Mammary epithelial cell (primary cell): ENCODE measurements at regions not wholly inside any gene's neighbourhood (a gene's known extent, or its start where the extent isn't known, plus 50 kb on each side); places are given as distances from the start of the nearest gene placed in this dataset.
"Not testable (repeated sequence)": the region's sequence is repeated elsewhere in the genome, so short reads cannot be mapped to it uniquely, and the experiment has no call there.

ENCODE experiments used
- CTCF ChIP-seq, 2 donors: IDR thresholded peaks in 1 of 2; conservative IDR thresholded peaks in 1 of 2; 2 replicates each; pipeline ENCODE4 v1.5.1; 2011 to 2012; ENCODE audit warnings: inconsistent platforms in 2 of 2, low read length in 2 of 2, mild to moderate bottlenecking in 2 of 2, control low read depth in 1 of 2, low read depth in 1 of 2; ENCODE audit not compliant: insufficient read depth in 1 of 2; ENCODE audit errors: extremely low read depth in 1 of 2
- EZH2 ChIP-seq: IDR thresholded peaks from 2 replicates; pipeline ENCODE4 v1.6.1; 2012; ENCODE audit warnings: low read length, inconsistent platforms, borderline replicate concordance

GRCh38 chr10:38321393-38321792 is 227.3 kb downstream of the ZNF37A start:
- not testable (repeated sequence) for TF ChIP-seq CTCF (conservative IDR thresholded peaks at IDR 0.05 in 1 of 2, IDR thresholded peaks at IDR 0.05 in 1 of 2; ENCODE audit: extremely low read depth in 1 of 2, insufficient read depth in 1 of 2, low read depth in 1 of 2, low read length in 2 of 2); EZH2
